HL-60 (cell line): ENCODE measurements at regions not wholly inside any gene's neighbourhood (a gene's known extent, or its start where the extent isn't known, plus 50 kb on each side); places are given as distances from the start of the nearest gene placed in this dataset. TPM values are rescaled to one million over a fixed set of nuclear protein-coding genes. Genes with fewer than 3 reads are reported as not detected.
A peak's percentile ranks its signal among the peaks of the same experiment; 100 is the strongest.

Experiments used
- DNase-seq, 2 experiments: peaks; one replicate each; pipeline ENCODE4 v3.0.0-alpha.2; 2010 to 2020; ENCODE audit warnings: low read depth in 1 of 2, low spot score in 1 of 2
- H3K27ac ChIP-seq: fragments of 250-450 bp; sonication (Bioruptor Pico); replicated peaks from 2 replicates; pipeline ENCODE4 v1.5.1; 2020; ENCODE audit warnings: mild to moderate bottlenecking, moderate library complexity
- H3K27me3 ChIP-seq: fragments of 250-450 bp; sonication (Bioruptor Pico); 2 replicates; pipeline ENCODE4 v1.5.1; 2021; ENCODE audit warnings: mild to moderate bottlenecking, moderate library complexity; ENCODE audit not compliant: insufficient read depth, poor library complexity, severe bottlenecking
- H3K4me3 ChIP-seq: replicated peaks from 2 replicates; pipeline ENCODE4 v1.5.1; 2011; ENCODE audit warnings: mild to moderate bottlenecking, control low read depth, low read length; ENCODE audit not compliant: insufficient read depth
- GABPA ChIP-seq: IDR thresholded peaks from 2 replicates; pipeline ENCODE4 v1.6.1; 2012; ENCODE audit warnings: low read depth
- POLR2AphosphoS5 ChIP-seq: IDR thresholded peaks from 2 replicates; pipeline ENCODE4 v1.6.1; 2012; ENCODE audit warnings: low read depth
- microRNA-seq: library from miRNA; unstranded; fragments of <30 nt; microRNA quantifications from one replicate; pipeline ENCODE4, GENCODE V29; 2018
- TF ChIP-seq, protein P1 (sequence below): IDR thresholded peaks from one replicate; pipeline ENCODE4 v1.5.1; 2011; ENCODE audit warnings: low read length, control low read depth, inconsistent platforms; ENCODE audit not compliant: insufficient read depth

DNA sequence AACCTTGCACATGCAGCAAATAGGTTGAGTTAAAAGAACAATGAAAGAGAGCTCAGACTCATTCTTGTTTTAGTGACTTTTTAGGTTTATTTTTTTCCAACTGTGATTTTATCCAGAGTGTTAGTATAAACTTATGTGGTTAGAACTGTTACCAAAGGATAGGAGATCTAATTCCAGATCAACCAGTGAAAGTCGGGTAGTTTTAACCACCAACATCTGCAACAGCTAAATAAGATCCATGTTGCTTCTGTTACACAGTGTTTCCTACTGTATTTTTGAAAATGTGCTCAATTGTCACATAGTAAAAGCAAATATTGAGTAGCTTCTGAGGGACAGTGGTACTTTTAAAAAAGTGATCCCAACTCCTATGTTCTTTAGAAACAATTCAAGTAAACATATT lies 53.9 kb upstream of the ARGLU1 start:
- no peak for DNase-seq
- no peak for TF ChIP-seq POLR2AphosphoS5
- TF ChIP-seq GABPA, result no peak
- no peak overlapping the region for H3K27ac ChIP-seq
- no peak overlapping the region for H3K4me3 ChIP-seq
- peaks cover 35% of the 10 kb centered on the region for H3K27me3 ChIP-seq

DNA sequence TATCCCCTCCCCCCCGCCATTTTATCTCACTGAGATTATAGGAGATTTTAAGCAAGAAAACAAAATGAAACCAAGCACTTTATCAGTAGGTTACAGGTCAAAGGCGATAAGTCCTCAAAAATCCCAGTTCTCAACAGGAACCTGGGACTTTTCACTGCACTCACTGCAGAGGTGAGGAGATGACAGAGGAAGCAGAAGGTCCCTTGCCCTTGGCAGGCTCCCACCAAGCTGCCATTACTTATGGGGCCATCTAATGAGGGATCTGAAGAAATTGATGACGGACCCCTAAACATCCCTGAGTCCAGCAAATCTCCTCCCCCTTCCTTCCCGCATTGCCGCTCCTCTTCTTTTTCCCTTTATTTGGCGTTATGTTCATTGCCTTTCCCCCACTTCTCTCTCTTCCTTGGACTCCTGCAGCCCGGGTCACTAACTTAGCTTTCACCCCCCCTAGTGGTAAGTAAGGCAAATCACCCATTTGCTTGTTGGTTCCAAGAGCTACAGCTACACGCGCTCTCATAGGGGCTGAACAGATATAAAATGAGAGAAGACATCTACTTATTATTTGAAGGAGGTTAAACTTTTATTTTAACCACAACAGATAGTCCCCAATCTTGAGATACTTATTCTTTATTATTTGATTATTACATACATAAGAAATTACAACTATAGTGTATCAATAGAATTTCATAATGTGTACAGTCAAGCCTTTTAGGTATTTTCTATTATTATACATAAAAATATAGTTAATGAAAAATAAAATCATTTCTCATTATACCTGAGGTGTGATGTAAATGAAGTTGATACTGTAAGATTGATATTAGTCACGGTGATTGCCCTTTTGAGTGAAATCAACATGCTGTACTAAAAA lies 52.0 kb upstream of the ARGLU1 start:
- H3K27ac ChIP-seq, result no peak overlapping the region
- H3K4me3 ChIP-seq, result no peak overlapping the region
- DNase-seq, result peak in 1 of 2 experiments; percentile 70
- TF ChIP-seq, protein P1, sequence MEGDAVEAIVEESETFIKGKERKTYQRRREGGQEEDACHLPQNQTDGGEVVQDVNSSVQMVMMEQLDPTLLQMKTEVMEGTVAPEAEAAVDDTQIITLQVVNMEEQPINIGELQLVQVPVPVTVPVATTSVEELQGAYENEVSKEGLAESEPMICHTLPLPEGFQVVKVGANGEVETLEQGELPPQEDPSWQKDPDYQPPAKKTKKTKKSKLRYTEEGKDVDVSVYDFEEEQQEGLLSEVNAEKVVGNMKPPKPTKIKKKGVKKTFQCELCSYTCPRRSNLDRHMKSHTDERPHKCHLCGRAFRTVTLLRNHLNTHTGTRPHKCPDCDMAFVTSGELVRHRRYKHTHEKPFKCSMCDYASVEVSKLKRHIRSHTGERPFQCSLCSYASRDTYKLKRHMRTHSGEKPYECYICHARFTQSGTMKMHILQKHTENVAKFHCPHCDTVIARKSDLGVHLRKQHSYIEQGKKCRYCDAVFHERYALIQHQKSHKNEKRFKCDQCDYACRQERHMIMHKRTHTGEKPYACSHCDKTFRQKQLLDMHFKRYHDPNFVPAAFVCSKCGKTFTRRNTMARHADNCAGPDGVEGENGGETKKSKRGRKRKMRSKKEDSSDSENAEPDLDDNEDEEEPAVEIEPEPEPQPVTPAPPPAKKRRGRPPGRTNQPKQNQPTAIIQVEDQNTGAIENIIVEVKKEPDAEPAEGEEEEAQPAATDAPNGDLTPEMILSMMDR, result peak; percentile 46
- TF ChIP-seq GABPA, result no peak
- H3K27me3 ChIP-seq, result peaks cover 30% of the 10 kb centered on the region

Small RNA genes lying in the stretch of these regions (microRNA-seq; reads per million reads assigned to microRNA genes)
- gene MIR1267, result not detected
